D721Med (cell line): ENCODE measurements at regions not wholly inside any gene's neighbourhood (a gene's known extent, or its start where the extent isn't known, plus 50 kb on each side); places are given as distances from the start of the nearest gene placed in this dataset.

Source experiments
- DNase-seq: peaks from one replicate; pipeline ENCODE4 v3.0.0; 2011; ENCODE audit warnings: low spot score; ENCODE audit not compliant: insufficient read length
- FAIRE-seq: peaks from 2 replicates; lab custom pipeline; 2011; peaks lifted over from hg19 to GRCh38; lab: Jason Lieb, UNC
- CTCF ChIP-seq: IDR thresholded peaks from 2 replicates; pipeline ENCODE4 v1.5.1; 2012; ENCODE audit warnings: mild to moderate bottlenecking, control low read depth; ENCODE audit not compliant: insufficient read depth; ENCODE audit errors: missing control alignments

GRCh38 chr21:18985584-18985983 is 582.0 kb upstream of the TMPRSS15 start:
- no peak for DNase-seq
- TF ChIP-seq CTCF, result no peak
- FAIRE-seq, result no peak

GRCh38 chr21:18986197-18986596 is 582.6 kb upstream of the TMPRSS15 start:
- TF ChIP-seq CTCF, result no peak
- FAIRE-seq, result no peak
- DNase-seq, result no peak

- no peak for DNase-seq
- no peak for TF ChIP-seq CTCF
- FAIRE-seq, result no peak
These were observed 584.0 kb upstream of the TMPRSS15 start for GRCh38 chr21:18987520-18988026.

- FAIRE-seq (no peak), DNase-seq (no peak)
- no peak for TF ChIP-seq CTCF
These were observed 586.4 kb upstream of the TMPRSS15 start for GRCh38 chr21:18989953-18990495.

- FAIRE-seq, result no peak
- TF ChIP-seq CTCF, result no peak
- DNase-seq, result no peak
These were observed 588.3 kb upstream of the TMPRSS15 start for GRCh38 chr21:18991846-18992245.

GRCh38 chr21:19010251-19010650 is 606.7 kb upstream of the TMPRSS15 start:
- FAIRE-seq (no peak), DNase-seq (no peak)
- TF ChIP-seq CTCF, result no peak

GRCh38 chr21:19010996-19011395 is 607.4 kb upstream of the TMPRSS15 start:
- DNase-seq, result no peak
- no peak for FAIRE-seq
- TF ChIP-seq CTCF, result no peak
